ENCODE measurements at regions not wholly inside any gene's neighbourhood (a gene's known extent, or its start where the extent isn't known, plus 50 kb on each side); places are given as distances from the start of the nearest gene placed in this dataset.

DNA sequence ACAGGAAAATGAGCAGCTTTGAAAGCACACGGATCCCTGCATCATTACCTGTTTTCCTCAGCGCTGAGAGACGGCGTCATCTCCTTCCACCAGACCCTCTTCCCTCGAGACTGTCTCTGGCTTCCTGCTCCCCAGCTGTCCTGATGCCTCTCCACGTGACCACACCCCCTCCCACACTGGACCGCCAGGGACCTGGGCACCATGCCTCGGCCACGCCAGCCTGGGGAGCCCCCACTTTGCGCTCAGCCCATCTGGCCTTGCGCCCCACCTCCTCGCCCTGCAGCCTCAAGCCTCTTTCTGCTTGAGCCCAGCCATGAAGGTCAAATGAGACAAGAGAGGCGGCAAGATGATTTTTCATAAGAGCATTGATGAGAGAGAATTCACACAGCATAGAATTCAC lies 66.0 kb upstream of the ACKR3 start:
- ATAC-seq (no peak), DNase-seq (ENCODE audit: low read depth, low spot score) (no peak)
- Histone ChIP-seq H3K4me3 (ENCODE audit: low read depth in 2 of 2, low read length in 2 of 2) (no peak overlapping the region), H3K27me3 (ENCODE audit: control insufficient read depth, insufficient read depth, low read length) (peaks cover 3% of the 10 kb centered on the region; the same call in 1 of the 2 replicates), H3K4me1 (ENCODE audit: control insufficient read depth, insufficient read depth, low read length) (no peaks in the 10 kb centered on the region), H3K36me3 (ENCODE audit: control insufficient read depth, insufficient read depth, low read length) (no peaks in the 10 kb centered on the region), H3K27ac (ENCODE audit: low read length) (no peak overlapping the region), H3K9me3 (ENCODE audit: control insufficient read depth, insufficient read depth, low read depth, low read length) (no peaks in the 10 kb centered on the region)
- in situ Hi-C loops (cut with HindIII; ENCODE audit: low pct_unique_long_range_greater_than_20kb, low sequenced_read_pairs), result no loop called here
- POLR2A ChIA-PET, result no interaction called here
- TF ChIP-seq TCF7L2 (IDR thresholded peaks at IDR 0.05; ENCODE audit: low read depth, low read length) (no peak), POLR2AphosphoS5 (IDR thresholded peaks at IDR 0.05; ENCODE audit: low read depth, low read length) (no peak), SIN3A (IDR thresholded peaks at IDR 0.05; ENCODE audit: borderline replicate concordance, insufficient read depth, low read depth, low read length) (no peak)
- TF ChIP-seq, protein P1, sequence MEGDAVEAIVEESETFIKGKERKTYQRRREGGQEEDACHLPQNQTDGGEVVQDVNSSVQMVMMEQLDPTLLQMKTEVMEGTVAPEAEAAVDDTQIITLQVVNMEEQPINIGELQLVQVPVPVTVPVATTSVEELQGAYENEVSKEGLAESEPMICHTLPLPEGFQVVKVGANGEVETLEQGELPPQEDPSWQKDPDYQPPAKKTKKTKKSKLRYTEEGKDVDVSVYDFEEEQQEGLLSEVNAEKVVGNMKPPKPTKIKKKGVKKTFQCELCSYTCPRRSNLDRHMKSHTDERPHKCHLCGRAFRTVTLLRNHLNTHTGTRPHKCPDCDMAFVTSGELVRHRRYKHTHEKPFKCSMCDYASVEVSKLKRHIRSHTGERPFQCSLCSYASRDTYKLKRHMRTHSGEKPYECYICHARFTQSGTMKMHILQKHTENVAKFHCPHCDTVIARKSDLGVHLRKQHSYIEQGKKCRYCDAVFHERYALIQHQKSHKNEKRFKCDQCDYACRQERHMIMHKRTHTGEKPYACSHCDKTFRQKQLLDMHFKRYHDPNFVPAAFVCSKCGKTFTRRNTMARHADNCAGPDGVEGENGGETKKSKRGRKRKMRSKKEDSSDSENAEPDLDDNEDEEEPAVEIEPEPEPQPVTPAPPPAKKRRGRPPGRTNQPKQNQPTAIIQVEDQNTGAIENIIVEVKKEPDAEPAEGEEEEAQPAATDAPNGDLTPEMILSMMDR (IDR thresholded peaks at IDR 0.05), result no peak
- TF ChIP-seq, protein P2, sequence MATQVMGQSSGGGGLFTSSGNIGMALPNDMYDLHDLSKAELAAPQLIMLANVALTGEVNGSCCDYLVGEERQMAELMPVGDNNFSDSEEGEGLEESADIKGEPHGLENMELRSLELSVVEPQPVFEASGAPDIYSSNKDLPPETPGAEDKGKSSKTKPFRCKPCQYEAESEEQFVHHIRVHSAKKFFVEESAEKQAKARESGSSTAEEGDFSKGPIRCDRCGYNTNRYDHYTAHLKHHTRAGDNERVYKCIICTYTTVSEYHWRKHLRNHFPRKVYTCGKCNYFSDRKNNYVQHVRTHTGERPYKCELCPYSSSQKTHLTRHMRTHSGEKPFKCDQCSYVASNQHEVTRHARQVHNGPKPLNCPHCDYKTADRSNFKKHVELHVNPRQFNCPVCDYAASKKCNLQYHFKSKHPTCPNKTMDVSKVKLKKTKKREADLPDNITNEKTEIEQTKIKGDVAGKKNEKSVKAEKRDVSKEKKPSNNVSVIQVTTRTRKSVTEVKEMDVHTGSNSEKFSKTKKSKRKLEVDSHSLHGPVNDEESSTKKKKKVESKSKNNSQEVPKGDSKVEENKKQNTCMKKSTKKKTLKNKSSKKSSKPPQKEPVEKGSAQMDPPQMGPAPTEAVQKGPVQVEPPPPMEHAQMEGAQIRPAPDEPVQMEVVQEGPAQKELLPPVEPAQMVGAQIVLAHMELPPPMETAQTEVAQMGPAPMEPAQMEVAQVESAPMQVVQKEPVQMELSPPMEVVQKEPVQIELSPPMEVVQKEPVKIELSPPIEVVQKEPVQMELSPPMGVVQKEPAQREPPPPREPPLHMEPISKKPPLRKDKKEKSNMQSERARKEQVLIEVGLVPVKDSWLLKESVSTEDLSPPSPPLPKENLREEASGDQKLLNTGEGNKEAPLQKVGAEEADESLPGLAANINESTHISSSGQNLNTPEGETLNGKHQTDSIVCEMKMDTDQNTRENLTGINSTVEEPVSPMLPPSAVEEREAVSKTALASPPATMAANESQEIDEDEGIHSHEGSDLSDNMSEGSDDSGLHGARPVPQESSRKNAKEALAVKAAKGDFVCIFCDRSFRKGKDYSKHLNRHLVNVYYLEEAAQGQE (IDR thresholded peaks at IDR 0.05; ENCODE audit: insufficient read depth in 1 of 2, low read depth in 2 of 2, low read length in 1 of 2), result no peak
- intact Hi-C loops (cut with micrococcal nuclease; ENCODE audit: unreplicated experiment), result no loop called here
- CTCF ChIA-PET, result no interaction called here
- no TSS peak for BruUV-seq (replicated peaks)

DNA sequence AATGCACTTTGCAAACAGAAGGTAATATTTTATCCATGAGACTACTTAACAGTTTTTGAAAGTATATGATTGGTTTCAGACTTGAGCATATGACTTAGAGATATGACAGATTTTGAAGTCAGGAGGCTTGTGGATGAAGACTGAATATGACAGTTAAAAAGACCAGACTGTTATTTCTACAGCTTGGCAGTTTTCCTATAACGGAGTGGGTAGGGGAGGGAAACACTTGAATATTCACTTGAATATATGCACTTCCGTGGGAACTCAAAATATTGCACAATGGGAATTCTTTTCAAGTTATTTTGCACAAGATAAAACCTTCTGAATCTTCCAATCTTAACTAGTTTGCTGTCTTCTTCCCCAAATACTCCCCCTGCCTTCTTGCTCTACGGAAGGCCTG lies 64.6 kb upstream of the ACKR3 start:
- BruUV-seq (replicated peaks), result no TSS peak
- no peak overlapping the region for H3K27ac ChIP-seq (ENCODE audit: low read length)
- no peaks in the 10 kb centered on the region for H3K4me1 ChIP-seq (ENCODE audit: control insufficient read depth, insufficient read depth, low read length)
- no peaks in the 10 kb centered on the region for H3K36me3 ChIP-seq (ENCODE audit: control insufficient read depth, insufficient read depth, low read length)
- no peak overlapping the region for H3K4me3 ChIP-seq (ENCODE audit: low read depth in 2 of 2, low read length in 2 of 2)
- DNase-seq (ENCODE audit: low read depth, low spot score) (no peak), ATAC-seq (no peak)
- no peaks in the 10 kb centered on the region for H3K9me3 ChIP-seq (ENCODE audit: control insufficient read depth, insufficient read depth, low read depth, low read length)
- in situ Hi-C loops (cut with HindIII; ENCODE audit: low pct_unique_long_range_greater_than_20kb, low sequenced_read_pairs) (no loop called here), intact Hi-C loops (cut with micrococcal nuclease; ENCODE audit: unreplicated experiment) (no loop called here)
- TF ChIP-seq TCF7L2 (IDR thresholded peaks at IDR 0.05; ENCODE audit: low read depth, low read length), result no peak
- TF ChIP-seq, protein P1 (IDR thresholded peaks at IDR 0.05), result no peak
- TF ChIP-seq, protein P2 (IDR thresholded peaks at IDR 0.05; ENCODE audit: insufficient read depth in 1 of 2, low read depth in 2 of 2, low read length in 1 of 2), result no peak
- no peak for TF ChIP-seq POLR2AphosphoS5 (IDR thresholded peaks at IDR 0.05; ENCODE audit: low read depth, low read length)
- TF ChIP-seq SIN3A (IDR thresholded peaks at IDR 0.05; ENCODE audit: borderline replicate concordance, insufficient read depth, low read depth, low read length), result no peak
- peaks cover 12% of the 10 kb centered on the region for H3K27me3 ChIP-seq (ENCODE audit: control insufficient read depth, insufficient read depth, low read length)
- POLR2A ChIA-PET, result no interaction called here
- CTCF ChIA-PET, result no interaction called here
